ENCODE measurements at regions not wholly inside any gene's neighbourhood (a gene's known extent, or its start where the extent isn't known, plus 50 kb on each side); places are given as distances from the start of the nearest gene placed in this dataset.

- TF ChIP-seq CTCF (conservative IDR thresholded peaks at IDR 0.05; ENCODE audit: low read depth, low read length), result no peak
- no peak for TF ChIP-seq EZH2 (IDR thresholded peaks at IDR 0.05; ENCODE audit: low read length, unreplicated experiment)
- TF ChIP-seq EZH2phosphoT487 (IDR thresholded peaks at IDR 0.05; ENCODE audit: borderline replicate concordance, low read length), result no peak
Observed at GRCh38 chr1:47537268-47537667, 99.4 kb downstream of the FOXD2 start.
